ENCODE measurements at regions not wholly inside any gene's neighbourhood (a gene's known extent, or its start where the extent isn't known, plus 50 kb on each side); places are given as distances from the start of the nearest gene placed in this dataset.

DNA sequence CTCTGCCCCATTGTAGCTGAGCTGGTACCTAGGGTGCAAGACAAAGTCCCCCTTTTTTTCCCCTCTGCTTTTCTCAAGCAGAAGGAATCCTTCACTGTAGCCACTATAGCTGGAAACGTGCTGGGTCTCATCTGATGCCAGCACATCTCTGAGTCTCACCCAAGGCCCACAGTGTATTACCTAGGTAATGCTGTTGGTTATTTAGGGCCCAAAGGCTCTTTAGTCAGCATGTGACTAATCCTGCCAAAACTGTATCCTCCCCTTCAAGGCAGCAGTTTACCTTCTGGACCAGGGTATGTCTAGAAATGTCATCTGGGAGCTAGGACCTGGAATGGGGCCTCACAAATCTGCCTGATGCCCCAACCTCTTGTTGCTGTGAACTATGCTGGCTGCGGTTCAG is 423.4 kb downstream of the NUF2 start:
- no peak for DNase-seq (ENCODE audit: low spot score)

DNA sequence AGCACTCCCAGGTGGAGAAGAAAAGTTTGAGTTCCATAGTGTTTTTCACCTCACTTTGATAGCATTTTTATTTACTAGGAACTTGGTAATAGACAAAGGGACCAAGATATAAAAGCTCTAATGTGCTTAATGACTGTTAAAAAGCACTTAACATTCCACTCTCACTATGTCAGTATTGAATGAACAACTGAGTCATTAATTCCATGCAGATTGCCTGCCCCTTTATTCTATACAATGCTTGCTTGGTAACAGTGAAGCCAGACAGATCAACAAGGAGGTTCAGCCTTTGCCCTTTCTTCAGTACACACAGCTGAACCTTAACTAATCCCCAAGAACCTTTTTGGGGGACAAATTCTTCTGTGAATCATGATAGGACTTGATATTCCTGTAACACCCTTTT is 425.5 kb downstream of the NUF2 start:
- no peak for DNase-seq (ENCODE audit: low spot score)

DNA sequence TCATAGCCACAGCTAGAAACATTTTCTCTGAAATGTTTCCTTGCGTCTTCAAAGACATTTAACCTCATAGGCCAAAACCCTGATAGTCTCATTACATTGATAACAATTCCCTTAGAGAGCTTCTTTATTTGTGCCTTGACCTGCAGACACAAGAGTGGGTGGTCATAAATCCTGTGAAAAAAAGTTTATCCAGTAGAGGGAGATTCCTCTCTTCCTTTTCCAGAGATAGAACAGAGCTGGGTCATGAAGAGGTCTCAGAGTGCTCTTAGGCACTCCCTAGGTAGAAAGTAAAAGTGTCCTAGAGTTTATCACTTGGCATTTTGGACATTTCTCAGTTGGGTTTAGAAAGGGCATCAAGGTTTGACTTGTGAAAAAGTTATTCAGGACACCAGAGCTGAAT is 426.1 kb downstream of the NUF2 start:
- DNase-seq (ENCODE audit: low spot score) = no peak

DNA sequence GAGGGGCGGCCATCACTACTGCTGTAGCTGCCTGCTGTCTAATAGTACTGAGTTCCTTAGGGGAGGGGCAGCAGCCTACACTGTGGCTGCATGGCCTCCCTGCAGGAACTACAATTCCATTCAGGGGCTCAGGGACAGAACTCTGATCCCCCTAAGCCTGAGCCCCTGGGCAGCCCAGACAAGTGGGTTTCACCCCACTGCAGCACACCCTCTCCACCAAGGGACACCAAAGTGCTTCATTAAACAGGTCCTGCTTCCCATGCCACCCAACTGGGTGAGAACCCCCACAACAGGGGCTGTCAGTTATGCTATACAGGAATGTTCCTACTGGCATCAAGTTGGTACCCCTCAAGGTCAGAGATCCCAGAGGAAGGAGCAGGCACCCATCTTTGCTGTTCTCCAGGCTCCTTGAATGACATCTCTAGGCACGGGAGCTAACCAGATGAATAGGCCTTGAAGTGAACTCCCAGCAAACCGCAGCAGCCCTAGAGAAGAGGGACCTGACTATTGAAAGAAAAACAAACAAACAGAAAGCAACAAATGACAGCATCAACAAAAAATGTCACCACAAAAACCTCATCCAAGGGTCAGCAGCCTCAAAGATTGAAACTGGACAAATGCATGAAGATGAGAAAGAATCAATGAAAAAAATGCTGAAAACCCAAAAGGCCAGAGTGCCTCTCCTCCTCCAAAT is 437.4 kb downstream of the NUF2 start:
- no peak for DNase-seq (ENCODE audit: low spot score)

DNA sequence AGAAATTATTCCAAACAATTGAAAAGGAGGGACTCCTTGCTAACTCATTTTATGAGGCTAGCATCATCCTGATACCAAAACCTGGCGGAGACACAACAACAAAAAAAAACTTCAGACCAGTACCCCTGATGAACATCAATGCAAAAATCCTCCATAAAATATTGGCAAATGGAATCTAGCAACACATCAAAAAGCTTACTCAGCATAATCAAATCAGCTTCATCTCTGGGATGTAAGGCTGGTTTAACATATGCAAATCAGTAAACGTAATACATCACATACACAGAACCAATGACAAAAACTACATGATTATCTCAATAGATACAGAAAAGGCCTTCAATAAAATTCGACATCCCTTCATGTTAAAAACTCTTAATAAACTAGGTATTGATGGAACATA is 440.1 kb downstream of the NUF2 start:
- no peak for DNase-seq (ENCODE audit: low spot score)

DNA sequence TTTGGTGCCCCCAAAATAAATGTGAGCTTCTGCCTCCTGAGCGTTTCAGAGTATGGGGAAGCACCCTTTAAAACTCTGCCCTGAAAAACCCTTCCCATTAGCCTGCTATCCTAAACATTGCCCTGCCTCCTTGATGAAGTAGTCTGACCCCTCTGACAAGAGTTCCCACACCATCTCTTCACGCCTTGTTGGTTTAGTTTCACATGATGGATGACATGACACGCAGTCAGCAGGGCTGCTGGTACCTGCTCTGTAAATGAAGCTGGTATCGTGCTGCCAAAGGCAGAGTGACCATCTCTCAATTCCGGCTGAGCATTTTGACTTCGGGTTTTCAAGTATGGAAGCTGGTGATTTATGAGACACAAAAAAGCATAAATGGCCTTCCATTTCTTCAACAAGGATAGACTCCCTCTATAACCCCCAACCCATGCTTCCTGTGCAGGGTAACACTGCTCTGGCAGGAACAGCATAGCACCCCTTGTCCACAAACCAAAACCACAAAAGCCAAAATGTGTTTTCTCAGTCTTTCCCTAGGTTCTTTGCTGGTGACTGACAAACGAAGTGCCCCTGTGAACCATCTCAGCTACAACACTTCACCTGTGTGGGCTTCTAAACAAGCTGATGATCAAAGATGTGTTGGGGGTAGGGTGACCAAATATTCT is 444.6 kb downstream of the NUF2 start:
- DNase-seq (ENCODE audit: low spot score) = no peak

DNA sequence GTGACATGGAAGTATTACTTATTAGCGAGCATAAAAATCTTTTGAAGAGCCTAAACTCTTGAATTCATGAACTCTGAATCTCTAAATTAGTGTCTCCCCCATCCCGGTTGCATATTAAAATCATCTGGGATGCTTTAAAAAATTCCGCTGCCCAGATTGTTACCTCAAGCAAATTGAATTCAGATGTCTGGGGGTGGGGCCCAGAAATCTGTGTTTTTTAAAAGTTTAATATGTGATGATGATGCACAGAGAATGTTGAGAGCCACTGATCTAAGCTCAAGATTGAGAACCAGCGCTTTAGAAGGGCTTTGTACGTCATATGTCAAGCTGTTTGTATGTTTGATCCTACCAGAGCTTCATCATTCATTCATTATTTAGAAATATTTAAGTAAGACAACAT is 446.8 kb downstream of the NUF2 start:
- DNase-seq (ENCODE audit: low spot score) = no peak

DNA sequence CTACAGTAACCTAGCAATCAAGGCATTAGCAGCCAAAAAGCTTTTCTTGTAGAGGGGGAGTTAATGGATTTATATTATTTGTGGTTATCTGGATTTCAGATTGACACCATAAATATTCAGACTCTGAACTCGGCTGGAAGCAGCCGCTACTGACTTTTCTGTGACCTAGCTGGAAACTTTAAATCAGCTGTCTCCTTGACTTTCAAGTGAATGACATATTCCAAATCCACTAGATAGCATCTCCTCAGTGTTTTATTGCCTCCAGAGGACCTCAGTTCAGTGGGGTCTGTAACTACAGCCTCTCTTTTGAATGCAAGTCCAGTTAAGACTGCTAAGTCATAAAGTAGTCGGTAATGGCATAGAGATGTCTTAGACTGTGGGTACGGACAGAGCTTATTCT is 448.5 kb downstream of the NUF2 start:
- DNase-seq (ENCODE audit: low spot score) = no peak

DNA sequence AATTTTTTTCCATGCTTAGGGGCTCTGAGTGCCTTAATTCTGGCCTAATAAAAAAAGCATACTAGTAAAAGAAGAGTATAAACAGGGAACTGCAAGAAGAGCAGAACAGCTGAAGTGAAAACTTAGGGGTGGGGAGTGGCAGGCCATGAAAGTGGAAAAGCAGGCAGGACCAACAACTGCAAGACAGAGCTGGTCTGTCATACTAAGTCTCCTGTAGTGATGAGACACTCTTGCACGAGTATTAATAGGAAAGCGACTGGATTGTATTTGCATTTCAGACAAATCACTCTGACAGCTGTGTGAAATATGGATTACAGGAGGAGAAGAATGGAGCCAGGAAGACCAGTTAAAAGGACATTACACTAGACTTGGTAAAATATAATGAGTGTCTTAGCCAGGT is 449.9 kb downstream of the NUF2 start:
- no peak for DNase-seq (ENCODE audit: low spot score)

DNA sequence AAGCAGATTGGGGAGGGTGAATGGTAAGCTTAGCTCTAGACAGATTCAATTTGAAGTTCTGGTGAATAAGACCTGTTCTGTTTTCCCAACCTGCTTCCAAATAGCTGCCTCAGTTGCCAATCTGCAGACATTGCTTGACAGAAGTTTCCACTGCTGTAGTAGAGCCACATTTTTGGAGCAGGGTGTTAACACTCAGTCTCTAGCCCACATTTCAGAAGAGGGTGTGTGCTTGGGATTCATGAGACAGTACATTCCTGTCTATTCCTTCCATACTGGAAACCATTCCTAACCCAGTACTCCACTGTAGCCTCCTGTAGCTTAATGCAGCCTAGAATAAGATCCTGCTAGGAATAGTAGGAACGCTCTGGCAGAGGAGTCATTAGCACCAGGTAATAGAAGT is 450.5 kb downstream of the NUF2 start:
- no peak for DNase-seq (ENCODE audit: low spot score)

DNA sequence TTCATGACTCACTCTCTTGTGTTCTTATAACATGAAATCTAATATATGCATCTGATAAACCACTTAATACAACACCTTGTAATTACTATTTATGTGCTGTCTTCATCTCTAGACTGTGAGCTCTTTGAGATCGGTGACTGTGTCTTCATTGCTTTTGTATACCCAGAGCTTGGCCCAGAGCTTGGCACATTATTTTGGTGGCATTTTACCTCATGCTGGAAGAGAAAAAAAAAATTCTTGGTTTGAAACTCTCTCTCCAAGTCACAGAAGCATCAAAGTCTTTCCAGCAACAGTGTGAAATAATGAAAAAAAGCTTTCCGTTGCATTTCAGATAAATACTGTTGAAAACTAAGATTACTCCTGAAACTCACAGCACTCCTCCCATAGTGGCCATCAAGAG is 451.6 kb downstream of the NUF2 start:
- DNase-seq (ENCODE audit: low spot score) = no peak

DNA sequence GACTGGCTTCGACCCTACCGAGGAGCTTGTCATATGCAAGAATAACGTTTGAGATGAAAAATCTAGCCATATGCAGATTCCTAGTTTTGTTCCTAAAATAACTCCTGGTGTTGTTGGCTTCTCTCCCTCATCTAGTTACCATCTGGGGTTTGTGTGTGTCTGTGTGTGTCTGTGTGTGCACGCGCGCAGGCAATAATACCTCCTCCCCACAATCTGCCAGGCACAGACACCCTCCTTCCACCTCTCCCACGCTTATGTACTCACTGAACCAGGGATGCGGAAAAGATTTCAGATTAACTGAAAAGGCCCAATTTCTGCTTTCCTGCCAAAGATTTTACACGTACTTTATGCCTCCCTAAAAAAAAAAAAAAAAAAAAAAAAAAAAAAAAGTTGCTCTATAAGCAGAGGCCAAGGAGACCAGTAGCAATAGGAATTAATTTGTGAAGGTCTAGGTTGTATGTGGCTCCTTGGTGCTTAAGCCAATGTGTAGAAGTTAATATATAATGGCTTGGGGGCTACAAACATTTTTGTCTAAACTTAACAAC is 452.7 kb downstream of the NUF2 start:
- DNase-seq (ENCODE audit: low spot score) = peak; percentile 74

DNA sequence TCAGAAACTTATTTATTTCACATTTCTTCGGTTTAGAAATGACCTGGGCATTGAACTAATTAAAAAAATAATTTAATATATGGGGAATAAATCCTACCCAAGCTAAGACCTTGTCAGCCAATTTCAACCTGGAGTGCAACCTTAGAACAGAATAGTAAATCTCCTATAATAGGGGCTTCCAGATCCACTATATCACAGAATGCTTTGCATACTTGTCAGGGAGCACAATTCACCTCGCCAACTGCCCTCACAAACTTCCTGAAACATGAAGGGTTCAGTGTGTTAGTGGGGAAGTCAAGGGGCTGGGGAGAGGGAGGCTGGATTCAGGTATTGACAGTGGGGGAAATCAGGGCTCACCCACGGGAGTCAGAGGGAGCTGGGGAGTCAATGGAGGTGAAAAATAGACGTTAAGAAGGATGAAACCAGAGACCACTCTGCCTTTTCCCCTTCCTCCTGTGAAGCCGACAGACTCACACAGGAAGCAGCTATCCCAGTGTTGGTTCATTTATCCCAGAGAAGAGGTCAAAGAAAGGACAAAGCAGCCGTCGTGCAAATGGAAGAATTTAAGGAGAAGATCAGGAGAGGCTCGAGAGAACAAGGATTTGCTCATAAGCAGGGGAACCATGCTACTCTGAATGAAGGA is 453.3 kb downstream of the NUF2 start:
- no peak for DNase-seq (ENCODE audit: low spot score)

DNA sequence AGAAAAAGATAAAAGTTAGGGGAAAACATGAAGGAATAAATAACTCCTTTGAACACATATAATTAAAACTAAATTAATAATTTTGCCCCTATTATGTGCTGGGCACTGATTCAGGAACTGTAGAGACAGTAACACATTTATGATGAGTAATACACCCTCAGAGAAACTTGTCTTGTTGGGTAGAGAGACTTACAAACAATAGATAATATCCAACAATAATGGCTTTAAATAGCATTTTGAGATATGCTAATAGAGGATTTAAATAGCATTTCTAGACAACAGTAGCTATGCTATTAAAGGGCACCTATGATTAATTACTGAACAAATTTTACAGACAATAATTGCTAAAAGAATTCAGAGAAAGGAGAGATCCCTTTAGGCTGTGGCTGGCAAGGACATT is 455.5 kb downstream of the NUF2 start:
- DNase-seq (ENCODE audit: low spot score) = no peak

DNA sequence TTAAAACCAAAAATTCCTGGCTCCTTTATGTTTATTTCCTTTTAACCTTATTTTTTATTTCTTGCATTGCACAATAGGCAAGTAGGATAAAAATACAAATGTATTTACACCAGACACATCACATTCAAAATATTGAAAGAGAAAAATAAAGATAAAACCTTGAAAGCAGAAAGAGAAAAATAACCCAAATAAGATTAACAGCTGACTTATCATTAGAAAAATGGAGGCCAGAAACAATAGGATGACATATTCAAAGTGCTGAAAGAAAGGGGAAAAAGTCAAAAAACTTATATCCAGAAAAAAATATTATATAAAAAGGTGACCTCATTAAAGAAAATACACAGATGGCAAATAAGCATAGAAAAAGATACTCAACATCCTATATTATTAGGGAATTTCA is 459.4 kb downstream of the NUF2 start:
- DNase-seq (ENCODE audit: low spot score) = no peak

DNA sequence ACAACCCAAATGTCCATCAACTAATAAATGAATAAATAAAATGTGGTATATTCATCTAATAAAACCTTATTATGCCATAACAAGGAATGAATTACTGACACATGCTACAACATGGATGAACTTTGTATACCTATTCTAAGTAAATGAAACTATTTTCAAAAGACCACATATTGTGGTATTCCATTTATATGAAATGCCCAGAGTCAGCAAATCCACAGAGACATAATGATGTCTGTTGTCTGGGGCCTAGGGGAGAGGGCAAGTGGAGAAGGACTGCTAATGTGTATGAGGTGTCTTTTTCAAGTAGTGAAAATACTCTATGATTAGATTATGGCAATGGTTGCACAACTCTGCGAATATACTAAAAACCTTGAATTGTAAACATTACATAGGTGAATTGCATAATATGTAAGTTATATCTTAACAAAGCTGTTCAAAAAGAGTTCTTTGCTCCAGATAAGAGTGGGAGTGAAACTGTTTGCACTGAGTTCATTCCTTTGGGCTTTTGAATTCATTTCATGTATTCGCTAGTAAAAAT is 464.2 kb downstream of the NUF2 start:
- no peak for DNase-seq (ENCODE audit: low spot score)

DNA sequence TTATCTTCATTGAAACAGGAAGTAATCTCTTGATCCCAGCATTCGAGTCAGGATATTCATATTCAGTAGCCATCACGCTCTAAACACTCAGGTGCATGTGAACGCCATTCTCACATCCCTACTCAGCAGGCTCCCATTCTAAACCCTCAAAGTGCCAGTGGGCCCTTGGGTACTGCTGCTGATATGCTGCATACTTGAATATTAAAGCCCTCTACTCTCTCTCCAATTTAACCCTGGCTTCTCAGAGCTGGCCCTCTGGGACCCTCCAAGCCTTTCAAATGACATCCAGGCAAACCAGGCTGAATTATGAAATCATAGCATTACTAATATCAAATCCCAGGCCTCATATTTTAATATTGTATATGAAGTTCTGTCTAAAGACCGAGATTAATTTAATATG is 468.2 kb downstream of the NUF2 start:
- DNase-seq (ENCODE audit: low spot score) = no peak

DNA sequence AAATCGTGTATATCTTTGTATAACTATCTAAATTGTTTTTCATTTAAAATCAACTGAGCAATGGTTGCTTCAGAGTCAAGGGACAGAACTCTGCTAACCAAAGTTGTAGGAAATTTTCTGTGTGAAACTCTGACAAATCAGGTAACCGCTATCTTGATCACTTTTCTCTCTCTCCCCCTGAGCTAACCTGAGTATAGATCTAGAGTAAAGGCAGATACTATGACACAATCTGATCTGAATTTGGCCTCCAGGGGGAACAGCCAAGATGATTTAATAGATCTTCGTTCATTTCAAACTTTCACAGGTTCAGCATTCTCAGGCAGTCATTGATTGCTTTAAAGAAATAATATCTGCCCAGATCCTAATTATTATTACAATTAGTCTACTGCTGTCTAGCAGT is 472.8 kb downstream of the NUF2 start:
- DNase-seq (ENCODE audit: low spot score) = no peak

DNA sequence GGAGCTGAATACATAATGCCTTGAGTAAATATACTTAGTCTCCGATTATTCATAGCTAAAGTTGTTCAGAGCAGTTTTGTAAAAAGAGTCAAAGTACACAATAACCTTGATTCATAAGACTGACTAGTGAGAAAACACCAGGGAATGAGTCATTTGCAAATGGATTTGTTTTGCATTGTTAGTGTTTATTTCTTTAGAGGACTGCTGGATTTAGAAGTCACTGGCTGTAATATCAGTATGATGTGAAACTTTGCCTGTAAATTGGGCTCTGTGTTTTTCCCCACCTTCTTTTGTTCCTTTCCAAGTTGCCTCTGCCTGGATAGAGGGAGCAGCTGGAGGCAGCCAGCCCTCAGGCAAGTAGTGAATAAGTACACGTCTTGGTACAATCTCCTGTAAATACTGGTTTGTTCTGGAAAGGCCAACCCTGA is 474.7 kb downstream of the NUF2 start:
- no peak for DNase-seq (ENCODE audit: low spot score)

DNA sequence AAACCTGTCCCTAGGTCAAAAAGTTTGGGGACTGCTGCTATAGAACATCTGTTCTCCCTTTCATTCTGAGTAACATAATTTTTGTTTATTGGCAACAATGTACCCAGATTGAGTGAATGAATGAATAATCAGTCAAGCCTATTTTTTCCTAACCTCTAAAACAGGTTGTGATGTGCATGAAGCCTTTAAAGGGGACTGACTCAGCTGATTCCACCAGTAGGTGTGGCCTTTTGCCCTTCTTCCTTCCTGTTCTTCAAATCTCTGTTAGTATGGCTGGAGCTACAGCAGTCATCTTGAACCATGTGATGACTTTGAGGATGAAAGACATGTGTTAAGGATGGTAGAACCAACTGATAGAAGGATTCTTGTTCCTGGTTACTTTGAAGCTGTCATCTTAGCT is 476.1 kb downstream of the NUF2 start:
- no peak for DNase-seq (ENCODE audit: low spot score)

DNA sequence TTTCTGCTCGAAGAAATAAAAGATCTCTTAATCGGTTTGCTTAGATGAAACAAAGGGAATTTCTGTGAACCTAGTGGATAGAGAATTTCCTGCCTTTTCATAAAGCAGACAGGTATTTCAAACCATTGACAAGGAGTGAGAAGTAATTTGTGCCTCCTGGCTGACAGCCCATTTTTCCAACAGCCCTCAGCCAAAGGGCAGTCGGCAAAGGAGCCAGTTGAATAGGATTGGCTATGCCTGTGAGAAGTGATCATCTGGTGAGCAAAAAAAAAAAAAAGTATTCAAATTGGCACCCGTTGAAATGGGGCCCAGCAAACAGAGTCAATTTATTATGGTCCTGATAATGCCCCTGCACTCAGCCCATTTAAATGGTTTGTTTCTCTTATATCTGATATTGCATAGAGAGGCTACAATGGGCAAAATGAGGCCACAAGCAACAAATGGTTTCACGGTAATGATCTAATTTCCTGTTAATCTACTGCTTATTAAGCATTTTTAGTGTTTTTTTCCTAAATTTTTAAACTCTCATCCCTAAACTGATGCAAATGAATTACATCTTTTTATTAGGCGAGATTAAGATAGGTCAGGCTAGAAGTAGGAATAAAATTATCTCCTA is 477.5 kb downstream of the NUF2 start:
- DNase-seq (ENCODE audit: low spot score) = no peak

DNA sequence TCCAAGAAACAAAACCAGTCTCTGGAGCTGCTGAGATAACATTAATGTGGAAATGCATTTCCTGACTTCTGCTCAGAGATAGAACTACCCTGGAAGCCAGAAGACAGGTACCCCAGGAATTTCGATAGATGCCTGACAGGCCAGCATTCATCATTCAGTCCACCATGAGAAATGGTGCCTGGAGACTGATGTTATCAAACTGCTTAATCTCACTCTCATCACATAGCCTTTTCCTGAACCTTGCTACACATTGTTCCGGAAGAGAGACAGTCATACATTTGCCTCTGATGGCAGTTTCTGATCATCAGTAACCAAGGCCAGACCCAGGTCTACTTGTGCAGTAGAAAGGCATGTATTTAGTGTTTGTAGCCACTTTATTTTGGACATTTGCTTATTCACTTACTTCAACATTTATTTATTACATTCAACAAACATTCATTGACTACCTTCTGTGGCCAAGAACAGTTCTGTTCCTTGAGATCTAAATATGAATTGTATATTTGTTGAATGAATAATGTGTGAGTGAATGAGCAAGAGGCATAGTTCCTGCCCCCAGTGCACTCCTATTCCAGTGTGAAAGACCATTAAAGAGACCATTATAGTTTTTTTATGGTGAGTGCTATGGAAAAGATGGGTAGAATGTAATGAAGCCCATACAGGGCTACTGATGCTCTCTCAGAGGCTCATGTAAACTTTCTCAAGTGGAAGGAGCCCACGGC is 485.7 kb downstream of the NUF2 start:
- DNase-seq (ENCODE audit: low spot score) = no peak

Data from Ammon's horn (tissue), 1 donor.